OCI-LY7 (cell line): ENCODE measurements at regions not wholly inside any gene's neighbourhood (a gene's known extent, or its start where the extent isn't known, plus 50 kb on each side); places are given as distances from the start of the nearest gene placed in this dataset.

Experiments
- EZH2phosphoT487 ChIP-seq: fragments of 200-600 bp; sonication (generic); IDR thresholded peaks from 2 replicates; pipeline ENCODE4 v1.6.1; 2018; ENCODE audit warnings: low read depth, borderline replicate concordance, mild to moderate bottlenecking, mixed run types, antibody characterized with exemption, low read length, moderate library complexity, mixed read lengths
- TF ChIP-seq, protein P1 (sequence below): fragments of 200-600 bp; sonication (generic); conservative IDR thresholded peaks from 2 replicates; pipeline ENCODE4 v1.5.1; 2014; ENCODE audit warnings: mild to moderate bottlenecking, antibody characterized with exemption, low read length, moderate library complexity, mixed read lengths

DNA sequence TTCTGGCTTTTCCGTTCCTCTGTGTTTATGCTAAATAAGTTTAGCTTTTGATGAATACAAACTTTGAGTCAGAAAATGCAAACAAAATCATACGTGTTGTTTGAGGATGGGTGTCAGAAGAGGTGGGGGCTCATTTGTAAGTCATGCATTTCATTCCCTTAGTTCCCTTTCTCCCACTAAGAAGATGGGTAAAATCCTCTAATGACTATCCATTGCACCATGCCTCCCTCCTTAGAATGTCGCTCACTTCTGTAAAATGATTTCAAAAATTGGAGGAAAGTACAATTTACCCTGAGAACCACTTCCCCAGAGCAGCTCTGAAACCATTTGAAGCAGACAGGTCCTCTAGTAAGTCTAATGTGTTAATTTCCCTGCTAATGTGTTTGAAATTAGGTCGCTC, 629.6 kb upstream of the VRK2 start:
- TF ChIP-seq, protein P1, sequence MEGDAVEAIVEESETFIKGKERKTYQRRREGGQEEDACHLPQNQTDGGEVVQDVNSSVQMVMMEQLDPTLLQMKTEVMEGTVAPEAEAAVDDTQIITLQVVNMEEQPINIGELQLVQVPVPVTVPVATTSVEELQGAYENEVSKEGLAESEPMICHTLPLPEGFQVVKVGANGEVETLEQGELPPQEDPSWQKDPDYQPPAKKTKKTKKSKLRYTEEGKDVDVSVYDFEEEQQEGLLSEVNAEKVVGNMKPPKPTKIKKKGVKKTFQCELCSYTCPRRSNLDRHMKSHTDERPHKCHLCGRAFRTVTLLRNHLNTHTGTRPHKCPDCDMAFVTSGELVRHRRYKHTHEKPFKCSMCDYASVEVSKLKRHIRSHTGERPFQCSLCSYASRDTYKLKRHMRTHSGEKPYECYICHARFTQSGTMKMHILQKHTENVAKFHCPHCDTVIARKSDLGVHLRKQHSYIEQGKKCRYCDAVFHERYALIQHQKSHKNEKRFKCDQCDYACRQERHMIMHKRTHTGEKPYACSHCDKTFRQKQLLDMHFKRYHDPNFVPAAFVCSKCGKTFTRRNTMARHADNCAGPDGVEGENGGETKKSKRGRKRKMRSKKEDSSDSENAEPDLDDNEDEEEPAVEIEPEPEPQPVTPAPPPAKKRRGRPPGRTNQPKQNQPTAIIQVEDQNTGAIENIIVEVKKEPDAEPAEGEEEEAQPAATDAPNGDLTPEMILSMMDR: no peak
- TF ChIP-seq EZH2phosphoT487: no peak
